ENCODE measurements at regions not wholly inside any gene's neighbourhood (a gene's known extent, or its start where the extent isn't known, plus 50 kb on each side); places are given as distances from the start of the nearest gene placed in this dataset.

GRCh38 chr21:32055305-32055704, 182.5 kb downstream of the HUNK start:
- Histone ChIP-seq H3K27ac (no peak overlapping the region), H3K4me3 (no peak overlapping the region)
- no peak for DNase-seq (ENCODE audit: low spot score)
- TF ChIP-seq CTCF (IDR thresholded peaks at IDR 0.05) = no peak

Data from coronary artery (tissue), 2 donors.